ENCODE measurements at regions not wholly inside any gene's neighbourhood (a gene's known extent, or its start where the extent isn't known, plus 50 kb on each side); places are given as distances from the start of the nearest gene placed in this dataset.

DNA sequence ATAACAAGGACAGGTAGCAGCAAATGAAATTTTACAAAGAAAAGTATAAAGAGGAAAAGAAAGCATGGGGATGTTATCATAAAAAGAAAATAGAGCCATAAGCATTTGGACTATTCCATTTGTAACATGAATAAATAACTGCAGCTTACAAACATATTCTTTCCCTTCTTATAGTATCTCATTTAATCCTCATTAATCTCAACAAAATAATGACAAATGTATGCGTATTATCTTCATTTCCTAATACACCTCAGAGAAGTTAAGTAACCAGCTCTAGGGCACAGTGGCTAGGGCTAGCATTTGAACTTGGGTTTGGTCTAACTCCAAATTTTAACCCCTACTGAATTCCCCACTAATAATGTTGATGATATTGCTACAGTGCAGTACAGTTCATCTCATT, 175.5 kb upstream of the POU5F2 start:
- no peak for TF ChIP-seq POLR2A (IDR thresholded peaks at IDR 0.05; ENCODE audit: low read depth, low read length)
- no peak for TF ChIP-seq POLR2AphosphoS5 (IDR thresholded peaks at IDR 0.05; ENCODE audit: insufficient read depth, low read depth, low read length)
- no peak for TF ChIP-seq FOS (IDR thresholded peaks at IDR 0.05; ENCODE audit: borderline replicate concordance, insufficient read depth, low read length)
- TF ChIP-seq EZH2 (IDR thresholded peaks at IDR 0.05; ENCODE audit: borderline replicate concordance, low read depth, low read length, severe bottlenecking): no peak
- TF ChIP-seq GATA2 (IDR thresholded peaks at IDR 0.05; ENCODE audit: insufficient read depth, insufficient read length, low read depth, low read length): no peak
- TF ChIP-seq JUN (IDR thresholded peaks at IDR 0.05; ENCODE audit: borderline replicate concordance, insufficient read depth, insufficient read length, low read depth): no peak
- no peak for TF ChIP-seq MYC (IDR thresholded peaks at IDR 0.05; ENCODE audit: low read depth, low read length)
- TF ChIP-seq, protein P1, sequence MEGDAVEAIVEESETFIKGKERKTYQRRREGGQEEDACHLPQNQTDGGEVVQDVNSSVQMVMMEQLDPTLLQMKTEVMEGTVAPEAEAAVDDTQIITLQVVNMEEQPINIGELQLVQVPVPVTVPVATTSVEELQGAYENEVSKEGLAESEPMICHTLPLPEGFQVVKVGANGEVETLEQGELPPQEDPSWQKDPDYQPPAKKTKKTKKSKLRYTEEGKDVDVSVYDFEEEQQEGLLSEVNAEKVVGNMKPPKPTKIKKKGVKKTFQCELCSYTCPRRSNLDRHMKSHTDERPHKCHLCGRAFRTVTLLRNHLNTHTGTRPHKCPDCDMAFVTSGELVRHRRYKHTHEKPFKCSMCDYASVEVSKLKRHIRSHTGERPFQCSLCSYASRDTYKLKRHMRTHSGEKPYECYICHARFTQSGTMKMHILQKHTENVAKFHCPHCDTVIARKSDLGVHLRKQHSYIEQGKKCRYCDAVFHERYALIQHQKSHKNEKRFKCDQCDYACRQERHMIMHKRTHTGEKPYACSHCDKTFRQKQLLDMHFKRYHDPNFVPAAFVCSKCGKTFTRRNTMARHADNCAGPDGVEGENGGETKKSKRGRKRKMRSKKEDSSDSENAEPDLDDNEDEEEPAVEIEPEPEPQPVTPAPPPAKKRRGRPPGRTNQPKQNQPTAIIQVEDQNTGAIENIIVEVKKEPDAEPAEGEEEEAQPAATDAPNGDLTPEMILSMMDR (IDR thresholded peaks at IDR 0.05; ENCODE audit: extremely low read depth in 1 of 2, insufficient read depth in 1 of 2, low read depth in 1 of 2, low read length in 2 of 2): no peak
- TF ChIP-seq, protein P2, sequence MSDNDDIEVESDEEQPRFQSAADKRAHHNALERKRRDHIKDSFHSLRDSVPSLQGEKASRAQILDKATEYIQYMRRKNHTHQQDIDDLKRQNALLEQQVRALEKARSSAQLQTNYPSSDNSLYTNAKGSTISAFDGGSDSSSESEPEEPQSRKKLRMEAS (IDR thresholded peaks at IDR 0.05; ENCODE audit: insufficient read depth, insufficient read length): no peak
- no peaks in the 10 kb centered on the region for H3K9me1 ChIP-seq (replicated peaks; ENCODE audit: control insufficient read depth, extremely low read depth, insufficient read depth, low read length)
- intact Hi-C loops (cut with micrococcal nuclease): loop anchor here (5.0 to 10.0 kb wide), 5 partner anchors 310 to 1402 kb away; no protein-coding TSS in a partner anchor
- H3K4me2 ChIP-seq (ENCODE audit: insufficient read depth, low read length): no peak overlapping the region
- ChIA-PET POLR2A (no interaction called here), CTCF (interaction anchor here (1.0 kb wide), 1 partner anchor 116 kb away, joined by 3 read pairs; no protein-coding TSS in a partner anchor)
- no peaks in the 10 kb centered on the region for H3K27me3 ChIP-seq (ENCODE audit: control insufficient read depth in 2 of 2, insufficient read depth in 2 of 2, low read length in 2 of 2)
- no peaks in the 10 kb centered on the region for H3K4me1 ChIP-seq (ENCODE audit: control insufficient read depth, extremely low read depth, insufficient read depth, low read length)
- no peaks in the 10 kb centered on the region for H3K9me3 ChIP-seq (replicated peaks; ENCODE audit: control insufficient read depth, insufficient read depth, low read length)
- dilution Hi-C loops (cut with MboI; ENCODE audit: extremely low pct_ligation_motif_present, low sequenced_read_pairs): no loop called here
- no TSS peak for BruUV-seq (replicated peaks)
- FAIRE-seq: no peak
- H3K36me3 ChIP-seq (ENCODE audit: control insufficient read depth in 2 of 2, extremely low read depth in 1 of 2, insufficient read depth in 2 of 2, low read length in 2 of 2): no peaks in the 10 kb centered on the region
- no peak overlapping the region for H3K4me3 ChIP-seq (replicated peaks in 1 of 3; ENCODE audit: insufficient read depth in 1 of 3, low read depth in 1 of 3, low read length in 3 of 3)
- H2AFZ ChIP-seq (ENCODE audit: low read depth, low read length): no peak overlapping the region
- no peaks in the 10 kb centered on the region for H4K20me1 ChIP-seq (replicated peaks; ENCODE audit: control insufficient read depth, extremely low read depth, insufficient read depth, low read length)
- H3K27ac ChIP-seq (ENCODE audit: insufficient read depth, low read depth, low read length): no peak overlapping the region
- no peaks in the 10 kb centered on the region for H3K79me2 ChIP-seq (ENCODE audit: control insufficient read depth, insufficient read depth, low read length)
- no peak for DNase-seq (ENCODE audit: low read depth, low spot score)
- H3K9ac ChIP-seq (replicated peaks; ENCODE audit: extremely low read depth, insufficient read depth, low read length): no peak overlapping the region

Measured in endothelial cell of umbilical vein (primary cell).